ENCODE measurements at regions not wholly inside any gene's neighbourhood (a gene's known extent, or its start where the extent isn't known, plus 50 kb on each side); places are given as distances from the start of the nearest gene placed in this dataset.

- in situ Hi-C loops (cut with HindIII; ENCODE audit: low sequenced_read_pairs) = no loop called here
- DNase-seq (ENCODE audit: low spot score) = no peak
Observed at GRCh38 chr6:139442188-139442671, 67.8 kb upstream of the CITED2 start.

- in situ Hi-C loops (cut with HindIII; ENCODE audit: low sequenced_read_pairs) = no loop called here
- no peak for DNase-seq (ENCODE audit: low spot score)
Observed at GRCh38 chr6:139439349-139439748, 64.9 kb upstream of the CITED2 start.

GRCh38 chr6:139438775-139439174 is 64.3 kb upstream of the CITED2 start:
- no peak for DNase-seq (ENCODE audit: low spot score)
- in situ Hi-C loops (cut with HindIII; ENCODE audit: low sequenced_read_pairs) = no loop called here

GRCh38 chr6:139436957-139437348 is 62.5 kb upstream of the CITED2 start:
- DNase-seq (ENCODE audit: low spot score) = no peak
- in situ Hi-C loops (cut with HindIII; ENCODE audit: low sequenced_read_pairs) = no loop called here

- DNase-seq (ENCODE audit: low spot score) = no peak
- in situ Hi-C loops (cut with HindIII; ENCODE audit: low sequenced_read_pairs) = no loop called here
Observed at GRCh38 chr6:139436200-139436956, 61.9 kb upstream of the CITED2 start.

GRCh38 chr6:139433631-139434419 is 59.4 kb upstream of the CITED2 start:
- no peak for DNase-seq (ENCODE audit: low spot score)
- in situ Hi-C loops (cut with HindIII; ENCODE audit: low sequenced_read_pairs) = no loop called here

- in situ Hi-C loops (cut with HindIII; ENCODE audit: low sequenced_read_pairs) = no loop called here
- no peak for DNase-seq (ENCODE audit: low spot score)
Observed at GRCh38 chr6:139431602-139431956, 57.1 kb upstream of the CITED2 start.

DNA sequence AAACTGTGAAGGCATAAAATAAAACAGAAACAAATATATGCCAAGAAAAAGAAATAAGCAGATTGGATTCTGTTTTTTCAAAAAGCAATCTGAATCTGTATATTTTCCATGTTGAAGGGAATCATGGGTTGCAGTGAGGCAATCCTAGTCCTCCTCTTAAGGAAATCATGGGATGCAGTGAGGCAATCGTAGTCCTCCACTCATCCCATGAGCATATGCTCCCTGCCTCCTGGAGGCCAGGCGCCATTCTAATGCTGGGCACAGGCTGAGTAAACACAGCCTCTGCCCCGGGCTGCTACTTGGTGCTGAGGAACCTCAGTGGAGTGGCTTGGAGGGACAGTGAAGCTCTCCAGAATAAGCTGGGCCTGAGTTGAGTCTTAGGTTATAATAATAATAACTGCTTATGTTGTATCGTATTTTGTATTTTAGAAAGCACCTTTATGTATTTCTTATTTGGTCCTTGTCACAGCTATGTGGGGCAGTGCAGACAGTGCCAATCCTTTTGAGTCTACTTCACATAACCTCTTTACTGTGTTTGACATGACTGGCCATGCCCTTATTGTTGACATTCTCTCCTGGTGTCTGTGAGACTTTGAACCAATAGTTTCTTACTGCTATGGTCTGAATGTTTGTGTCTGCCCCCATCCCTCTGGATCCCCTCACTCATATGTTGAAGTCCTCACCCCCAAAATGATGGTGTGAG is 56.6 kb upstream of the CITED2 start:
- DNase-seq (ENCODE audit: low spot score) = no peak

GRCh38 chr6:139429580-139430145 is 55.2 kb upstream of the CITED2 start:
- DNase-seq (ENCODE audit: low spot score) = no peak
- in situ Hi-C loops (cut with HindIII; ENCODE audit: low sequenced_read_pairs) = no loop called here

More for the DNA sequence above, 56.6 kb upstream of the CITED2 start:
- in situ Hi-C loops (cut with HindIII; ENCODE audit: low sequenced_read_pairs) = no loop called here

DNA sequence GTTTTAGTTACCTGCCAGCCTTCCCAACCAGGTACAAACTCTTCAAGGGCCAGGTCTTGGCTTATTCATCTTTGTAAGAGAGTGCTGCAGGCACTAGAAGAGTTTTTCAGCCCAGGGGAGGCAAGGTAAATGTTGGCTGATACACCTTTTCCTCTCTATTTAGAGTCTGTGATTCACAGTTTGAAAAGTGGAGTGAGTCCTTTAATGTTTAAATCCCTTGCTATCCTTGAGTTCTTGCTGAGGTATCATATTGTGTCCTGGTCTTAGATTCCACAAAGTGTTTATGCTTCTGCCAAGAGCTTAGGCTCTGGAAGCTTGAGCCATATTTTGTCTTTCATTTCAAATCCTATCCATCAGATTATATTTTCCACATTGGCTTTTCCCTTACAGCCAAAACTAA is 52.8 kb upstream of the CITED2 start:
- DNase-seq (ENCODE audit: low spot score) = no peak
- in situ Hi-C loops (cut with HindIII; ENCODE audit: low sequenced_read_pairs) = no loop called here

DNA sequence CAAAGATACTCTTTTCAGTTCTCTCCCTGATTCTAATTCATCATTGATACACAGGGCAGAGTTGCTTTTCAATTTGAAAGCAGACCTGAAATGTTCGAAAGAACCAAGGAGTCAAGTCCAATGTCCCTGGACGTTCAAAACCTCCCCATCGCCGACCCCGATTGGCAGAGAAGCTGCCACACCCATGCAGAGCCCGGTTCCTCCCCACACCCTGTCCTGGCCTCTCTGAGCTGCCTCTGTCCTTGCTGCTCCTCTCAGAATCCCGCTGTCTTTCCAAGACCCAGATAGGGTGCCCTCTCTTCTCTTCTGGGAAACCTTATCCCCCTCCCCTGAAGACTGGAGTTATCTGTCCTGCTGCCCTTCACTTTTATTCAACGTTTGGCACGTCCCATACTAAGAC is 52.3 kb upstream of the CITED2 start:
- DNase-seq (ENCODE audit: low spot score) = no peak
- in situ Hi-C loops (cut with HindIII; ENCODE audit: low sequenced_read_pairs) = no loop called here

- DNase-seq (ENCODE audit: low spot score) = no peak
- in situ Hi-C loops (cut with HindIII; ENCODE audit: low sequenced_read_pairs) = no loop called here
Observed at GRCh38 chr6:139425780-139426179, 51.3 kb upstream of the CITED2 start.

DNA sequence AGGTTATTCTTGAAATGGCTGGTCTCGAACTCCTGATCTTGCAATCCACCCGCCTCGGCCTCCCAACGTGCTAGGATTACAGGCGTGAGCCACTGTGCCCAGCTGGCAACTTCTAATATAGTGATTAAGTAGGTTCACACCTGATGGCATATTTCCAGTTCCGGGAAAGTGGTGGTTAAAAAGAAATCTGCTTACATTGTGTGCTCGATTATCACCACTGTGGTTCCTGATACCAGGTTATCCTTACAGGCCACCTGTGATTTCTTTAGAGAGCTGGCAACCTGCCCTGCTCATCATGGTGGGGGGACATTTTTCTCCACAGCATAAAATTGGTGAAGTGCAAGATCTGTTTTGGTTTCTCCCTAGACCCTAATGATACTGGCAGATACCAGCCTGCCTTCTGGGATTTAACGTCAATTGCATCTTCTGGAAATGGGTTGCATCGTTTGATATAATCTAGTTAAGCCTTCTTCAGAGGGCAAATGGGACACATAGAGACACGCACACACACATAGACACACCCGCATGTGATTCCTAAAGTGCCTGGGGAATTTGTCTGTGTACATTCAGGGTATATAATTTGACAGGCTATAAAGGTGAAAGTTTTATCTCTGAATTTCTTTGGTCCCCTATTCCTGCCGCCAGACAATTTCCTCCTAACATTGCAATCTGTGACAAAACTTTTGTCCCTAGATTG is 49.7 kb upstream of the CITED2 start:
- in situ Hi-C loops (cut with HindIII; ENCODE audit: low sequenced_read_pairs) = no loop called here
- DNase-seq (ENCODE audit: low spot score) = no peak
